Stimulated activated CD4-positive, alpha-beta T cell treated with anti-CD3 and anti-CD28 coated beads, Interleukin-1b, Interleukin-23, amount 100 ng/mL, for 1 hour (primary cell): ENCODE measurements at regions not wholly inside any gene's neighbourhood (a gene's known extent, or its start where the extent isn't known, plus 50 kb on each side); places are given as distances from the start of the nearest gene placed in this dataset.
"Not testable (repeated sequence)": the region's sequence is repeated elsewhere in the genome, so short reads cannot be mapped to it uniquely, and the experiment has no call there.

Experiments
- DNase-seq, 2 donors: peaks; one replicate each; pipeline ENCODE4 v3.0.0-alpha.2; 2020; ENCODE audit warnings: low read depth in 2 of 2

GRCh38 chr6:169014211-169015197, 239.1 kb downstream of the THBS2 start:
- no peak for DNase-seq

DNA sequence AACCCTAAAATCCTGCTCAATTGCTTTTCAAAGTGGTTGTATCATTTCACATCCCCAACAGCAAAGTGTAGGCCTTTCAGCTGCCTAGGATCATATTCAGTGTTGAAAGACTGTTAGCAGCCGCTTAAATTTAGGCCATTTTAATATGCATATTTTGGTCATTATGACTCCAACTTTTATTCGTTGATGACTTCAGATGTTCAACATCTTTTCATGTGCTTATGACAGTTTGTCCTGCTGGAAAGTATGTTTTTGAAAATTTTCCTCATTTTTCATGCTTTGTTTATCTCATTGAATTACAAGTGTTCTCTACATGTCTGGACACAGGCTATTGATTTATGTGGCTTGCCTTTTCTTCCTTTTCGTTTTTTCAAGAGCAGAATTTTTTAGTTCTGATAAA, 244.0 kb downstream of the THBS2 start:
- DNase-seq = no peak

DNA sequence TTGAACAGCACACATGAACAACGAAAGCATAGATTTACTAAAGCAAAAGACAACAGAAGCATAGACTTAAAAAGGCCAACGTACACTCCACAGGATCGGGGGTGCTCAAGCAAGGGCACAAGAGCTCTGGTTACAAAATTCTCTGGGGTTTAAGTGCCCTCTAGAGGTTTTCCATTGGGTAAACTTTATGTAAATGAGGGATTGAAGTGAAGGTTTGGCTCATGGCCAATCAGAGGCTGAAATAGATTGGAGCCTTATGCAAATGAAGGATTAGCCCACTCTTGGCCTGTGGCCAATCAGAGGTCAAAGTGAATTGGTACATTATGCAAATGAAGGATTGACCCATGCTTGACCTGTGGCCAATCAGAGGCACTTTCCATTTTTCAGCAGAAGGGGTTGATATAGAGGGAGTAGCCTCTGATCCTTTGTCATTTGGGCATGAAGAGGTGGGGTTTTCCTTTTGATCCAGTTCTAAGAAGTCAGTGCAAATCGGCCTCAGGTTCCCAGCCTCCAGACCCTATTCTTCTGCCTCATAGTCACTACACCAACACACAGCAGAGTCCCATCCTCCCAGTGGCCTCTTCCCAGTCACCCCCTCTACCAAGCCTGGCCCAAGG, 244.9 kb downstream of the THBS2 start:
- no peak for DNase-seq

DNA sequence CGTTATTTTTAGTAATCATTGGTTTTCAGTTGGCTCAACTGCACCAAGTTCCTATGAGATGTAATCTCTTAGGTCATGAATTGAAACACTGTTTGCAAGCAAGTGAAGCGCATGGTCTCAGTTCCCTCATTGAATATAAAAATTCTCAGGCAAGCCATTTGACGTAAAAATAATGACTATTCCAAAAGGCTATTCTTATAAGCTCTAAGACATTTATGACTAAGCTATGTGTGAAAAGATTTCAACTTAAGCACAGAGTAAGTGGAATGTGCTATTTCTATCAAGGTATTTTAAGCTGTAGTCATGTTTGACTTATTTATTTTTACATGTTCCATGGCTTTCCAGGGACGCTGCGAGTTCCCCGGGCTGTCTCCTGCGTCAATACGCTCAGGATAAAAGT, 248.5 kb downstream of the THBS2 start:
- DNase-seq = no peak

DNA sequence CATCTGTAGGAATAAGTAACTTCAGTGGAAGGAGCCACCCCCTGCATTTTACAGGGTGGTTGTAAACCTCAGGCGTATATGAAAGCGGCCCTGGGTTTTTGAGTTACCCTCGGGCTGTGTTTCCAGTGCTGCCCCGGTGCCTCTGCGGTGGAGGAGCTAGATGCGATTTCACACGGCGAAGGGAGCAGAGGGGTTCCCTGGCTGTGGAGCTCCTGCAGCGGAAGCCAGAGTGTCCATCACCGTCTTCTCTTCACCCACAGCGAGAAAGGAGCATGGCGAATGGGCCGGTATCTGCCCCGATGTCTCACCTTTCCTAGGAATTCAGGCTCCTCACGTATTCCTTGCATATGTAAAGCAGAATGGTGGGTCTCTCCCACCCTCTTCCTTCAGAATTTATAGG, 253.6 kb downstream of the THBS2 start:
- no peak for DNase-seq

DNA sequence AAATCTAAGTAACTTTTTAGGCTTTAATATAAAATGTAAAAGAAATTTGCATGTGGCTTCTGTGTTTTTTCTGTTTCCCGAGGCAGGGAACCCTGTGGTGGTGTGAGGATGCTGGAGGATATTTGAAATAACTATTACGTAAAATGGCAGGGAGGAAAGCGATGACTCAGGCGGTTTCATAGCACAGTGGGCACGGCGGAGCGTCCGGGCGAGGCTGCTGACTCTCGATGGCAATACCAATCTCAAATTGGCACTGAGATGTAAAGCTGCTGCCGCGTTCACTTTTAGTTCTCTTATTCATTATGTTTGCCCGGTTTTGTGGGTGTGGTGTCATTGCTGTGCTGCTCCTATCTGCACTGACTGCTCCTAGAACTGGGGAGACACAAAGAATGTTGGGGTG, 254.3 kb downstream of the THBS2 start:
- DNase-seq = no peak

DNA sequence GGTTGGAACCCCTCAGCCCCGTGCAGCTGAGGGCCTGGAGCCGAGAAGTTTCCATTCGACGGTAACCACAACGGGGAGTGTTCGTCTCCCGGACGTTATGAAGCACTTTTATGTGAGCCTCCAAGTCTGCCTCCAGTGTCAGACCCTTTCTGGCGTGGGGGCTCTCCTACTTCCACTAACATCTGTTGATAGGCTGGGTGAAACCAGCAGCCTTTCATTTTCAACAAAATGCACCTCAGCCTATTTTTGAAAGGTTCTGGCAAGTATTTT, 257.4 kb downstream of the THBS2 start:
- DNase-seq = no peak

GRCh38 chr6:168995526-168996355, 257.9 kb downstream of the THBS2 start:
- no peak for DNase-seq

GRCh38 chr6:168994956-168995355, 258.7 kb downstream of the THBS2 start:
- no peak for DNase-seq

DNA sequence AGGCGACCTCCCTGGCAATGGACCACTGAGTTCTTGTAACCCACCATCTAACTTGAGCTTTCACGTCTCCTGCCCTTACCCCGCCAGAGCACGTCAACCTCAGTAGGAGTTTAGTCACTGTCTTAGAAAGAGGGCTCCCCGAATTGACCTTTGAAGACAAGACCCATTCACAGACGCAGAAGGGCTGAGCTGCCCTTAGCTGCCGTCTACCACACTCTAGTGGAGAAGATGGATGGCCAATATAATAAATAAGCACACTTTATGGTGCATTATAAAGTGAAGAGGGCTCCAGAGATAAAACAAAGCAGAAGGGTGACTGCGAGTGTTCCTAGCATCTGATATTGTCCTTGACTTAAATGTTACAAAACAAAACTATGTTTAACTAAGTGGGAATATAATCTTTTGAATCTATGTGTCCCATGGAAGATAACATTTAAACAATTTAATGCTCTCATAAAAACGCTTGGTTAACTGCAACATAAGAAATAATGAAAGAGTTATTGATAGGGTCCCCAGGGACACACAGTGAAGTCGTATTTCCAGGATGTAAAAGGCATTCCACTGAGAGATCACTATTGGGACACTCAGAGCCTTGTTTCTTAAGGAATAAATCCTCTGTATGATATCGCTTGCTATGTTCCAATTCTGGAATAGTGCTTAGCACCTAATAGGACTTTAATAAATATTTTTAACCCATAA, 261.1 kb downstream of the THBS2 start:
- no peak for DNase-seq

DNA sequence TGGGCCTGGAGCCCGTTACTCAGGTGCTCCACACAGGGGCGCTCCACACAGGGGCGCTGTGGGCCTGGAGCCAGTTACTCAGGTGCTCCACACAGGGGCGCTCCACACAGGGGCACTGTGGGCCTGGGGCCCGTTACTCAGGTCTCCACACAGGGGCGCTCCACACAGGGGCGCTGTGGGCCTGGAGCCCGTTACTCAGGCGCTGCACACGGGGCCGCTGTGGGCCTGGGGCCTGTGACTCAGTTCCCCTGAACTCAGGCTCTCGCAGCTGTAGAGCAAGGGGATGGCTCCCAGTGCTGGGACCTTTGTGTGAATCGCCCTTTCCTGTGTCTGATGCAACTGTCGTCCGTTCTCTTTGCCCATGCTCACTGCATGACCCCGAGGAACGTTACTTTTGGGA, 262.0 kb downstream of the THBS2 start:
- not testable (repeated sequence) for DNase-seq

DNA sequence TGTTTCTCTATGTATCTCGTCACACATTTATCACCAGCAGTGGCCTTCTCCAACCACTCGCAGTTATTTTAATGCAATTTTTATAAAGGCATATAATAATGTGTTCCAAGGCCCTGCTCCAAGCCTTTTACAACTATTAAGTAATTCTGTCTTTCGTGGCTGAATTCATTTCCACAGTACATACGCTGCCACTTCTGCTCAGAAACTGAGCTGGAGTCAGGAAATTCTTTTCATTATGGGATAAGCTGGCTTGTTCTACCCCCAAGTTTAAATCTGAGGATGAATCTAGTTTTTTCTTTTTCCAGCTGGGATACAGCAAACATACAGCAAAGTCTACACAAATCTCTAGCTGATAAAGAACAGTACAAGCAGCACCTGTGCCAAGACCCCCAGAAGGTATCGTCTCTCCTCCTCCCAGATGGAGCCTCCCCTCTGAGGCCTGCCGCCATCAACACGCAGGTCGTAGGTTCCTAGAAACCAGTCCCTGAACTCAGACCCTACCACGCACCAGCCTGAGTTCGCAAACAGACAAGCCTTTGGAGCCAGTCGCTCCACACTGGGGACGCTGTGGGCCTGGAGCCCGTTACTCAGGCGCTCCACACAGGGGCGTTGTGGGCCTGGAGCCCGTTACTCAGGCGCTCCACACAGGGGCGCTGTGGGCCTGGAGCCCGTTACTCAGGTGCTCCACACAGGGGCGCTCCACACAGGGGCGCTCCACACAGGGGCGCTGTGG, 263.5 kb downstream of the THBS2 start:
- no peak for DNase-seq

DNA sequence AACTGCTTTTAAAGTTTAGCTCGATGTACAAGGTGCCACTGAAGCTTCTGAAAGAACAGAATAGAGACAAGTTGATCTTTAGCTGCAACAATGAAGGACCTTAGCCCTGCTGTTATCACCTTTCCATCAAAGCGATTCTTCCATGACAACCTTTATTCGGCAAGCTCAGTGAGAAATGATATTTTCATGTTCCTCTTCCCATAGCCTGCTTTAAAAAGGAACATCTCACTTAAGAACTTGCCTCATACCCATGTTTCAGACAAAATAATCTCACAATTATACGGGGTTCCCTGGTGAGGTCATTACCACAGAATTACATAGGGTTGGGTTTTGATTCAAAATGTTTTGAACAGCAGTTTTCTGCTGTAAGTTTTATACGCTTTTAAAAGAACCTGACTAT, 264.2 kb downstream of the THBS2 start:
- no peak for DNase-seq

DNA sequence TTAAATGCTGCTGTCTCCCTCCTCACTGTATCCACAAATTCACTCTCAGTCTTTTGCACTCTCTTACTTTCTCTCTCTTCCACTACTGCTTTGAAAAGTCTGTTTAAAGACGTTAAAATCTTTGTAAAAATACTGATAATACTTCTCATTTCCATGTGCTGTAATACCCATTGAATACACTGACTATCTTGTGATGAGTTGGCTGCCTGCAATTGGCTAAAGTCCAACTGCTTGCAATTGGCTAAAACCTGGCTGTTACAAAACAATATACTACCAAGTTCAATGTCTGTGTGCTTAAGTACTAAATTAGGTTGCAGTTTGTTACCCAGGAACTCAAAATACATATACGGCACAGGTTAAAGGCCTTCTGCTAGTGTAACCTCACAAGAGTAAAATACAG, 264.8 kb downstream of the THBS2 start:
- no peak for DNase-seq

DNA sequence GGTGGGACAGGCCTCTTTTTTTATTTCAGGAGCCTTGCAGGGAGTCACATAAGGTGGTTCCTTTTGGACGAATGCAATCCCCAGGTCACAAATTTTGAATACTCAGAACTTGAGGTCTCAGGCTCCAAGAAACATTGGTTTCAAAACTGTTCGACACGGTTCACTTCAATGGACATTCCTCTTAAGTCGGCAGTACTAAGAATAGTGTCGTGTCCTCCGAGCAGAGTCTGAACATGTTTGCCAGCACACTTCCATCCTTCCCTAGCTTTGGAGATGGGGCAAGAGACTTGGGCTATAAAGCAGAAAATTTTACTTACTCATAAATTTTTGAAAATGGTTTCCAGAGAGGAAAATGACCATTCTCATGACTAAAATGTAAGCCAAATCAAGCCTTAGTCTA, 265.4 kb downstream of the THBS2 start:
- no peak for DNase-seq

DNA sequence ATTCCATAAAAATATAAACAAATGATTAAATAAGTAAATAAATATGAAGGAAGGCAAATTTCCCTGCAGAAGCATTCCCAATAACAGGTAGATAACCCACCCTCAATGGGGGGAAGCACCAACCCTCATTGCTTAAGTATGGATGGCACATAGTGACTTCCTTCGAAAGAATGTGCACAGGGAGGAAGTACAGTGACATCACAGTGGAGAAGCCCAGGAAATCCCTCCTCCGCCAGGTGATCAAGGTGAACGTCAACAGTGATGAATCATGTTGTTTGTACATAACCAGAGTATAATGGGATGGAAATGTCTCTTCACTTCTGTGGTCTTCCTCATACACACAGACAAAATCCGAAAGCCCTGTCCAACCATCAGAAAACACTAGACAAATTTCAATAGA, 267.9 kb downstream of the THBS2 start:
- no peak for DNase-seq

DNA sequence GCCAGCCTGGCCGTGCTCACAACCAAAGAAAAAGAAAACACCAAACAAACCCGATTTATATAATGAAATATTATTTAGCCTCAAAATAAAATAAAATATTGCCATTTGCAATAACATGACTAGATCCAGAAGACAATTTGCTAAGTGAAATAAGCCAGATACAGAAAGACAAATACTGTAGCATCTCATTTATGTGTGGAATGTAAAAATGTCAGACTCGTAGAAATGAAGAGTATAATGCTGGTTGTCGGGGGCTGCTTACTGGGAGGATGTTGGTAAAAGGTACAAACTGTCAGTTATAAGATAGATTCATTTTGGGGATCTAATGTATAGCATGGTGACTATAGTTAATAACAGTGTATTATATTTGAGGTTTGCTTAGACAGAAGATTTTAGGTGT, 269.7 kb downstream of the THBS2 start:
- no peak for DNase-seq

DNA sequence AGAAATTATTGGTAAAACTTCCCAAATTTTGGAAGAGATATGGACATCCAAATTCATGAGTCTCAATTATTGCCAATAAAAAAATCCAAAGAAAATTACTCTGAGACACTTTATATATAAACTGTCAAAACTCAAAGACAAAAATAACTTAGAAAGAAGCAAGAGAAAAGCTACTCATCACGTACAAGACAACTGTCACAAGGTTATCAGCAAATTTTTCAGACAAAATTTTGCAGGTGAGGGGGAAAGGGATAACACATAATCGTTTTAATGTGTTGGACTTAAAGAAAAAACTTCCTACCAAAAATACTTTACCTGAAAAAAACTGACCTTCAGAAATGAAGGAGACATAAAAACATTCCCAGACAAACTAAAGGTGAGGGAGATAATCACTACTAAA, 272.5 kb downstream of the THBS2 start:
- DNase-seq = no peak

GRCh38 chr6:168979254-168979653, 274.4 kb downstream of the THBS2 start:
- DNase-seq = no peak

- no peak for DNase-seq
Measured at GRCh38 chr6:168972128-168972527, 281.5 kb downstream of the THBS2 start.

GRCh38 chr6:168971549-168971948, 282.1 kb downstream of the THBS2 start:
- no peak for DNase-seq
